Skeletal muscle satellite cell (primary cell): ENCODE measurements at regions not wholly inside any gene's neighbourhood (a gene's known extent, or its start where the extent isn't known, plus 50 kb on each side); places are given as distances from the start of the nearest gene placed in this dataset.

ENCODE experiments used
- H3K27me3 ChIP-seq: 2 replicates; pipeline ENCODE4 v1.7.0; 2013; ENCODE audit warnings: low read length; ENCODE audit not compliant: control insufficient read depth, insufficient read depth
- H3K36me3 ChIP-seq: 2 replicates; pipeline ENCODE4 v1.7.0; 2013; ENCODE audit warnings: mild to moderate bottlenecking, control low read depth, low read length; ENCODE audit not compliant: insufficient read depth
- H3K4me1 ChIP-seq: 2 replicates; pipeline ENCODE4 v1.7.0; 2013; ENCODE audit warnings: low read length; ENCODE audit not compliant: control insufficient read depth, insufficient read depth
- H3K4me2 ChIP-seq: 2 replicates; pipeline ENCODE4 v1.7.0; 2013; ENCODE audit warnings: mild to moderate bottlenecking, low read length
- H3K4me3 ChIP-seq: 2 replicates; pipeline ENCODE4 v1.7.0; 2013; ENCODE audit warnings: low read length
- H3K9ac ChIP-seq: 2 replicates; pipeline ENCODE4 v1.7.0; 2013; ENCODE audit warnings: mild to moderate bottlenecking, low read depth, low read length, moderate library complexity
- H3K9me3 ChIP-seq: replicated peaks from 2 replicates; pipeline ENCODE4 v1.7.0; 2013; ENCODE audit warnings: mild to moderate bottlenecking, control low read depth, low read length

GRCh38 chr4:135372131-135372530 is 1170.5 kb upstream of the PABPC4L start:
- Histone ChIP-seq H3K4me3 (no peak overlapping the region), H3K9me3 (no peaks in the 10 kb centered on the region), H3K36me3 (no peaks in the 10 kb centered on the region), H3K27me3 (no peaks in the 10 kb centered on the region), H3K4me1 (peaks cover 7% of the 10 kb centered on the region), H3K4me2 (no peak overlapping the region), H3K9ac (no peak overlapping the region)

GRCh38 chr4:135371137-135371536 is 1169.5 kb upstream of the PABPC4L start:
- no peak overlapping the region for H3K9ac ChIP-seq
- H3K4me3 ChIP-seq: no peak overlapping the region
- peaks cover 7% of the 10 kb centered on the region for H3K4me1 ChIP-seq
- H3K4me2 ChIP-seq: no peak overlapping the region
- H3K9me3 ChIP-seq: no peaks in the 10 kb centered on the region
- H3K36me3 ChIP-seq: no peaks in the 10 kb centered on the region
- H3K27me3 ChIP-seq: no peaks in the 10 kb centered on the region

- H3K4me1 ChIP-seq: peaks cover 12% of the 10 kb centered on the region
- H3K9ac ChIP-seq: no peak overlapping the region
- no peak overlapping the region for H3K4me2 ChIP-seq
- H3K4me3 ChIP-seq: no peak overlapping the region
- H3K36me3 ChIP-seq: no peaks in the 10 kb centered on the region
- no peaks in the 10 kb centered on the region for H3K27me3 ChIP-seq
- no peaks in the 10 kb centered on the region for H3K9me3 ChIP-seq
Measured at GRCh38 chr4:135368831-135369230, 1167.2 kb upstream of the PABPC4L start.

GRCh38 chr4:135365065-135365464 is 1163.5 kb upstream of the PABPC4L start:
- Histone ChIP-seq H3K27me3 (no peaks in the 10 kb centered on the region), H3K4me3 (no peak overlapping the region), H3K9me3 (no peaks in the 10 kb centered on the region), H3K9ac (peak overlapping the region; percentile 35), H3K36me3 (no peaks in the 10 kb centered on the region), H3K4me2 (no peak overlapping the region), H3K4me1 (peaks cover 12% of the 10 kb centered on the region)

GRCh38 chr4:135359128-135359527 is 1157.5 kb upstream of the PABPC4L start:
- Histone ChIP-seq H3K4me3 (no peak overlapping the region), H3K4me2 (no peak overlapping the region), H3K4me1 (no peaks in the 10 kb centered on the region), H3K9me3 (no peaks in the 10 kb centered on the region), H3K27me3 (no peaks in the 10 kb centered on the region), H3K36me3 (no peaks in the 10 kb centered on the region), H3K9ac (no peak overlapping the region)

GRCh38 chr4:135357091-135357490 is 1155.5 kb upstream of the PABPC4L start:
- H3K4me1 ChIP-seq: no peaks in the 10 kb centered on the region
- no peaks in the 10 kb centered on the region for H3K27me3 ChIP-seq
- H3K9ac ChIP-seq: no peak overlapping the region
- no peaks in the 10 kb centered on the region for H3K36me3 ChIP-seq
- H3K4me2 ChIP-seq: no peak overlapping the region
- no peak overlapping the region for H3K4me3 ChIP-seq
- H3K9me3 ChIP-seq: no peaks in the 10 kb centered on the region

GRCh38 chr4:135354876-135355275 is 1153.3 kb upstream of the PABPC4L start:
- Histone ChIP-seq H3K27me3 (no peaks in the 10 kb centered on the region), H3K4me3 (no peak overlapping the region), H3K36me3 (no peaks in the 10 kb centered on the region), H3K9ac (no peak overlapping the region), H3K4me2 (no peak overlapping the region), H3K9me3 (no peaks in the 10 kb centered on the region), H3K4me1 (no peaks in the 10 kb centered on the region)

- Histone ChIP-seq H3K9ac (no peak overlapping the region), H3K4me2 (no peak overlapping the region), H3K36me3 (no peaks in the 10 kb centered on the region), H3K4me3 (no peak overlapping the region), H3K9me3 (no peaks in the 10 kb centered on the region), H3K27me3 (no peaks in the 10 kb centered on the region), H3K4me1 (no peaks in the 10 kb centered on the region)
Measured at GRCh38 chr4:135353008-135353407, 1151.4 kb upstream of the PABPC4L start.

GRCh38 chr4:135344492-135344891 is 1142.9 kb upstream of the PABPC4L start:
- Histone ChIP-seq H3K36me3 (no peaks in the 10 kb centered on the region), H3K4me1 (no peaks in the 10 kb centered on the region), H3K27me3 (no peaks in the 10 kb centered on the region), H3K9me3 (no peaks in the 10 kb centered on the region), H3K4me2 (no peak overlapping the region), H3K4me3 (no peak overlapping the region), H3K9ac (no peak overlapping the region)

GRCh38 chr4:135338181-135338580 is 1136.6 kb upstream of the PABPC4L start:
- Histone ChIP-seq H3K4me1 (no peaks in the 10 kb centered on the region), H3K9ac (no peak overlapping the region), H3K9me3 (no peaks in the 10 kb centered on the region), H3K36me3 (no peaks in the 10 kb centered on the region), H3K27me3 (no peaks in the 10 kb centered on the region), H3K4me3 (no peak overlapping the region), H3K4me2 (no peak overlapping the region)

GRCh38 chr4:135325264-135325663 is 1123.7 kb upstream of the PABPC4L start:
- no peak overlapping the region for H3K9ac ChIP-seq
- H3K4me1 ChIP-seq: no peaks in the 10 kb centered on the region
- H3K36me3 ChIP-seq: no peaks in the 10 kb centered on the region
- H3K4me3 ChIP-seq: no peak overlapping the region
- H3K4me2 ChIP-seq: no peak overlapping the region
- no peaks in the 10 kb centered on the region for H3K27me3 ChIP-seq
- H3K9me3 ChIP-seq: no peaks in the 10 kb centered on the region

GRCh38 chr4:135319685-135320084 is 1118.1 kb upstream of the PABPC4L start:
- no peak overlapping the region for H3K9ac ChIP-seq
- H3K4me2 ChIP-seq: no peak overlapping the region
- H3K27me3 ChIP-seq: no peaks in the 10 kb centered on the region

More at GRCh38 chr4:135319685-135320084, 1118.1 kb upstream of the PABPC4L start:
- Histone ChIP-seq H3K4me1 (no peaks in the 10 kb centered on the region), H3K9me3 (no peaks in the 10 kb centered on the region), H3K4me3 (no peak overlapping the region), H3K36me3 (no peaks in the 10 kb centered on the region)
